ENCODE measurements at regions not wholly inside any gene's neighbourhood (a gene's known extent, or its start where the extent isn't known, plus 50 kb on each side); places are given as distances from the start of the nearest gene placed in this dataset.
"Not testable (repeated sequence)": the region's sequence is repeated elsewhere in the genome, so short reads cannot be mapped to it uniquely, and the experiment has no call there.

- no peak for TF ChIP-seq CTCF (IDR thresholded peaks at IDR 0.05; ENCODE audit: insufficient read depth, low read length)
- no peak for DNase-seq (ENCODE audit: low read depth)
- no peak overlapping the region for H3K4me3 ChIP-seq (ENCODE audit: low read depth, low read length)
Observed at GRCh38 chr11:106533046-106533445, 455.6 kb downstream of the AASDHPPT start.

GRCh38 chr11:106540001-106540400, 462.5 kb downstream of the AASDHPPT start:
- no peak overlapping the region for H3K4me3 ChIP-seq (ENCODE audit: low read depth, low read length)
- DNase-seq (ENCODE audit: low read depth) = no peak
- no peak for TF ChIP-seq CTCF (IDR thresholded peaks at IDR 0.05; ENCODE audit: insufficient read depth, low read length)

GRCh38 chr11:106548406-106548805, 469.9 kb downstream of the GUCY1A2 start:
- TF ChIP-seq CTCF (IDR thresholded peaks at IDR 0.05; ENCODE audit: insufficient read depth, low read length) = no peak
- no peak for DNase-seq (ENCODE audit: low read depth)
- H3K4me3 ChIP-seq (ENCODE audit: low read depth, low read length) = no peak overlapping the region

GRCh38 chr11:106551744-106552673, 466.3 kb downstream of the GUCY1A2 start:
- no peak overlapping the region for H3K4me3 ChIP-seq (ENCODE audit: low read depth, low read length)
- TF ChIP-seq CTCF (IDR thresholded peaks at IDR 0.05; ENCODE audit: insufficient read depth, low read length) = no peak
- no peak for DNase-seq (ENCODE audit: low read depth)

- H3K4me3 ChIP-seq (ENCODE audit: low read depth, low read length) = no peak overlapping the region
- no peak for TF ChIP-seq CTCF (IDR thresholded peaks at IDR 0.05; ENCODE audit: insufficient read depth, low read length)
- DNase-seq (ENCODE audit: low read depth) = no peak
Observed at GRCh38 chr11:106552694-106553203, 465.5 kb downstream of the GUCY1A2 start.

GRCh38 chr11:106553304-106553703, 465.0 kb downstream of the GUCY1A2 start:
- TF ChIP-seq CTCF (IDR thresholded peaks at IDR 0.05; ENCODE audit: insufficient read depth, low read length) = no peak
- H3K4me3 ChIP-seq (ENCODE audit: low read depth, low read length) = no peak overlapping the region
- no peak for DNase-seq (ENCODE audit: low read depth)

GRCh38 chr11:106555566-106556250, 462.6 kb downstream of the GUCY1A2 start:
- not testable (repeated sequence) for DNase-seq (ENCODE audit: low read depth); H3K4me3 ChIP-seq (ENCODE audit: low read depth, low read length)
